ENCODE measurements at regions not wholly inside any gene's neighbourhood (a gene's known extent, or its start where the extent isn't known, plus 50 kb on each side); places are given as distances from the start of the nearest gene placed in this dataset.

DNA sequence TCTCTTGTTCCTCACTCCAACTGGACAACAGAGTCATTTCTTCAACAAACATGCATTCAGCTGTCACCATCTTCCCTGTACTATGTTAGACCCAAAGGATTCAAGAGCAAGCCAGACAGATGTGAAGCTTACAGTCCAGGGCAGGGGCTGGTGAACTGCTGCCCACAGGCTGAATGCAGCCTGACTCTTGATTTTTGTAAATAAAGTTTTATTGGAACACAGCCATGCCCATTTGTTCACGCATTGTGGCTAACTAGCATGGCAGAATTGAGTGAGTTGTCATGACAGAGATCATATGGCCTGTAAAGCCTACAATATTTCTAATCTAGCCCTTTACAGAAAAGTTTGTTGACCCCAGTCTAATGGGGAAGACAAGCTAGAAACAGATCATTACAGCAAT lies 208.7 kb downstream of the EMX2 start:
- no peak for TF ChIP-seq POLR2A (IDR thresholded peaks at IDR 0.05; ENCODE audit: low read depth, low read length)
- TF ChIP-seq TAF1 (IDR thresholded peaks at IDR 0.05; ENCODE audit: borderline replicate concordance, low read depth, low read length) = no peak
- no peak for TF ChIP-seq POLR2AphosphoS5 (IDR thresholded peaks at IDR 0.05; ENCODE audit: low read depth, low read length)
